Aorta (tissue), 5 donors: ENCODE measurements at regions not wholly inside any gene's neighbourhood (a gene's known extent, or its start where the extent isn't known, plus 50 kb on each side); places are given as distances from the start of the nearest gene placed in this dataset.

Experiments
- ATAC-seq: fragments of 200-7000 bp; cut with Tn5 transposase; one replicate; pipeline ENCODE4 v1.9.1; 2022; ENCODE audit warnings: moderate library complexity; ENCODE audit not compliant: low FRiP score
- DNase-seq, 2 donors: peaks; one replicate each; pipeline ENCODE4 v3.0.0-alpha.2; 2020
- H3K27ac ChIP-seq, 2 donors: one replicate each; pipeline ENCODE4 v1.5.1; 2013; ENCODE audit warnings: low read length in 2 of 2, mild to moderate bottlenecking in 2 of 2, moderate library complexity in 2 of 2, control low read depth in 1 of 2, inconsistent platforms in 1 of 2, low read depth in 1 of 2
- H3K27me3 ChIP-seq, 2 donors: one replicate each; pipeline ENCODE4 v1.6.1; 2013; ENCODE audit warnings: control low read depth in 1 of 2, low read length in 1 of 2, mild to moderate bottlenecking in 1 of 2, moderate library complexity in 1 of 2; ENCODE audit not compliant: insufficient read depth in 2 of 2, control insufficient read depth in 1 of 2
- H3K36me3 ChIP-seq, 2 donors: one replicate each; pipeline ENCODE4 v1.6.1; 2013; ENCODE audit warnings: control low read depth in 1 of 2, low read length in 1 of 2, mild to moderate bottlenecking in 1 of 2; ENCODE audit not compliant: insufficient read depth in 2 of 2, control insufficient read depth in 1 of 2
- H3K4me1 ChIP-seq, 2 donors: one replicate each; pipeline ENCODE4 v1.6.1; 2013; ENCODE audit warnings: low read length in 2 of 2, control low read depth in 1 of 2, mild to moderate bottlenecking in 1 of 2, moderate library complexity in 1 of 2; ENCODE audit not compliant: insufficient read depth in 2 of 2, control insufficient read depth in 1 of 2
- H3K4me3 ChIP-seq, 2 donors: one replicate each; pipeline ENCODE4 v1.5.1; 2013; ENCODE audit warnings: low read length in 2 of 2, control low read depth in 1 of 2, mild to moderate bottlenecking in 1 of 2
- H3K9me3 ChIP-seq: one replicate; pipeline ENCODE4 v1.6.1; 2013; ENCODE audit warnings: mild to moderate bottlenecking, low read length; ENCODE audit not compliant: control insufficient read depth
- WGBS, 2 donors: extraction: QIAGEN DNeasy Blood & Tissue Kit; methylation state at CpG; one replicate each; pipeline ENCODE4 v1.1.7; 2013; 5-methylcytosine and 5-hydroxymethylcytosine counted together
- intact Hi-C, 2 donors: fragments of 100-400 bp; cut with DNase I; formaldehyde crosslinking; loops; one replicate each; pipeline versions ENCODE4 v1.14.2 to v1.15.0; 2022
- donor health status: healthy with polysubstance abuse.
- donor health status: Bipolar disorder and iron deficiency.
- donor health status: DM: no; HTN: no; CAD: no.
- donor health status: DM: no; HTN: no; CAD: no.
- donor health status: DM: yes; HTN: yes; CAD: no.

- DNase-seq (no peak), ATAC-seq (no peak)
- 77 to 81% methylated on average over 4 of the region's 4 CpGs for whole genome bisulfite sequencing, 2 donors
- H3K27me3 ChIP-seq = no peaks in the 10 kb centered on the region
- no peak overlapping the region for H3K27ac ChIP-seq
- H3K4me3 ChIP-seq = no peak overlapping the region
- no peaks in the 10 kb centered on the region for H3K4me1 ChIP-seq
- H3K9me3 ChIP-seq = peaks cover 2% of the 10 kb centered on the region
- H3K36me3 ChIP-seq = no peaks in the 10 kb centered on the region
- intact Hi-C loops = no loop called here
Observed at GRCh38 chr3:137061186-137061585, 103.4 kb downstream of the IL20RB start.

- WGBS, 2 donors = 68 to 75% methylated on average over 2 of the region's 2 CpGs
- Histone ChIP-seq H3K9me3 (peaks cover 2% of the 10 kb centered on the region), H3K4me1 (no peaks in the 10 kb centered on the region), H3K4me3 (no peak overlapping the region), H3K27me3 (no peaks in the 10 kb centered on the region), H3K27ac (no peak overlapping the region), H3K36me3 (no peaks in the 10 kb centered on the region)
- DNase-seq = no peak
- no peak for ATAC-seq
- intact Hi-C loops = no loop called here
Observed at GRCh38 chr3:137062250-137062649, 104.5 kb downstream of the IL20RB start.

GRCh38 chr3:137065381-137065780 is 107.6 kb downstream of the IL20RB start:
- no peak overlapping the region for H3K4me3 ChIP-seq
- no peaks in the 10 kb centered on the region for H3K36me3 ChIP-seq
- DNase-seq (no peak), ATAC-seq (no peak)
- intact Hi-C loops = no loop called here
- no peaks in the 10 kb centered on the region for H3K4me1 ChIP-seq
- no peaks in the 10 kb centered on the region for H3K27me3 ChIP-seq
- WGBS, 2 donors = 71 to 86% methylated on average over 1 of the region's 1 CpG
- H3K9me3 ChIP-seq = peaks cover 2% of the 10 kb centered on the region
- no peak overlapping the region for H3K27ac ChIP-seq

DNA sequence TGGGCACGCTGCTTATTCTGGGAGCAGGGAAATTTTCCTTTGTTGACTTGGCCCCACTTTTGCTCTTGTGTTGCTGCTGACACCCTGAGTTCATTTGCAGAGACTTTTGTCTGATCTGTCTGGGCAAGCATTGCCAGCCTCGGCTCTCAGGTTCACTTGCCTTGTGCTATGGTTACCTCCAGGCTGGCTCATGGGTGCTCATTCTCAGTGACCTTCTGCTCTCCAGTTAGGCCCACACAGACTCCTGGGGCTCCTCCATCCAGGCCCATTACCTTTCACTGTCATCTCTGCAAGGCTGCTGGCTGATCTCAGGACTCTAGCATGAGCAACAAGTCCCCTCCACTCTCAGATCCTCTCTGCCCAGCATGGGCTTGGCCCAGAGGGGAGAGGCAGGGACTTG is 108.3 kb downstream of the IL20RB start:
- H3K9me3 ChIP-seq = peaks cover 2% of the 10 kb centered on the region
- H3K4me3 ChIP-seq = no peak overlapping the region
- H3K27me3 ChIP-seq = no peaks in the 10 kb centered on the region
- ATAC-seq = no peak
- no peaks in the 10 kb centered on the region for H3K4me1 ChIP-seq
- no peaks in the 10 kb centered on the region for H3K36me3 ChIP-seq
- DNase-seq = no peak
- no peak overlapping the region for H3K27ac ChIP-seq
- intact Hi-C loops = no loop called here
- 65 to 73% methylated on average over 2 of the region's 2 CpGs for WGBS, 2 donors

GRCh38 chr3:137071104-137071503 is 113.3 kb downstream of the IL20RB start:
- intact Hi-C loops = no loop called here
- H3K27me3 ChIP-seq = no peaks in the 10 kb centered on the region
- WGBS, 2 donors = 15 to 19% methylated on average over 1 of the region's 1 CpG
- no peak overlapping the region for H3K27ac ChIP-seq
- H3K4me3 ChIP-seq = no peak overlapping the region
- H3K36me3 ChIP-seq = no peaks in the 10 kb centered on the region
- H3K4me1 ChIP-seq = no peaks in the 10 kb centered on the region
- DNase-seq (no peak), ATAC-seq (no peak)
- H3K9me3 ChIP-seq = no peaks in the 10 kb centered on the region

GRCh38 chr3:137075020-137075419 is 117.2 kb downstream of the IL20RB start:
- DNase-seq (no peak), ATAC-seq (no peak)
- 44 to 54% methylated on average over 2 of the region's 2 CpGs for WGBS, 2 donors
- Histone ChIP-seq H3K27ac (no peak overlapping the region), H3K27me3 (no peaks in the 10 kb centered on the region), H3K36me3 (no peaks in the 10 kb centered on the region), H3K4me3 (no peak overlapping the region), H3K4me1 (no peaks in the 10 kb centered on the region), H3K9me3 (no peaks in the 10 kb centered on the region)
- intact Hi-C loops = no loop called here

- ATAC-seq (no peak), DNase-seq (no peak)
- intact Hi-C loops = no loop called here
- WGBS, 2 donors = 71% methylated on average over 2 of the region's 2 CpGs
- Histone ChIP-seq H3K9me3 (no peaks in the 10 kb centered on the region), H3K27me3 (no peaks in the 10 kb centered on the region), H3K4me1 (no peaks in the 10 kb centered on the region), H3K4me3 (no peak overlapping the region), H3K36me3 (no peaks in the 10 kb centered on the region), H3K27ac (no peak overlapping the region)
Observed at GRCh38 chr3:137078040-137078439, 120.3 kb downstream of the IL20RB start.

DNA sequence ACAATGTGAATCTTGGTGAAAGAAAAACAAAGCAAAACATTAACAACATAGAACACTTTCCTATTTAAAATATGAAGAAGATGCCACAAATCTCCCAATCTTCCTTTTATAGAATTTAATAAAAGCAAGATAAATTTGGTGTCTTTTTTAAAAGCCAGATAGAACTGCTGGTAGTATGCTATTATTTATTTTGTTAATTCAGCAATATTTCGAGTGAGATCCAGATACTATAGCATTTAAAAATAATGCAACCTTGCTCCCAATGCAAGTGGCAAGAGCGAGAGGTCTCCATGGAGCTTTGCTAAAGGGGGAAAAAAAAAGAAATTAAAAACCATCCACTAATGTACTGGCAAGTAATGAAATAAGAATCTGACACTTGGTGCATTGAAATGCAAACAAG is 121.8 kb downstream of the IL20RB start:
- H3K27ac ChIP-seq = no peak overlapping the region
- ATAC-seq (no peak), DNase-seq (no peak)
- no peaks in the 10 kb centered on the region for H3K4me1 ChIP-seq
- WGBS, 2 donors = 82 to 84% methylated on average over 2 of the region's 2 CpGs
- H3K4me3 ChIP-seq = no peak overlapping the region
- H3K36me3 ChIP-seq = no peaks in the 10 kb centered on the region
- H3K9me3 ChIP-seq = no peaks in the 10 kb centered on the region
- intact Hi-C loops = no loop called here
- H3K27me3 ChIP-seq = no peaks in the 10 kb centered on the region

GRCh38 chr3:137081711-137082110 is 123.9 kb downstream of the IL20RB start:
- Histone ChIP-seq H3K36me3 (no peaks in the 10 kb centered on the region), H3K27ac (no peak overlapping the region), H3K9me3 (no peaks in the 10 kb centered on the region), H3K27me3 (no peaks in the 10 kb centered on the region), H3K4me3 (no peak overlapping the region), H3K4me1 (no peaks in the 10 kb centered on the region)
- intact Hi-C loops = no loop called here
- ATAC-seq (no peak), DNase-seq (no peak)
- WGBS, 2 donors = 61 to 63% methylated on average over 3 of the region's 3 CpGs
